ENCODE measurements at regions not wholly inside any gene's neighbourhood (a gene's known extent, or its start where the extent isn't known, plus 50 kb on each side); places are given as distances from the start of the nearest gene placed in this dataset.

GRCh38 chr3:117752984-117753717, 1043.6 kb downstream of the TUSC7 start:
- peaks cover 7% of the 10 kb centered on the region for H3K27me3 Mint-ChIP-seq

GRCh38 chr3:117754058-117754457, 1044.5 kb downstream of the TUSC7 start:
- H3K4me1 Mint-ChIP-seq (ENCODE audit: unreplicated experiment) = peaks cover 17% of the 10 kb centered on the region
- H3K9me3 Mint-ChIP-seq = peaks cover 3% of the 10 kb centered on the region
- no peak overlapping the region for H3K4me3 Mint-ChIP-seq
- H3K27ac Mint-ChIP-seq = no peak overlapping the region
- peaks cover 11% of the 10 kb centered on the region for H3K27me3 Mint-ChIP-seq
- no peak for TF ChIP-seq CTCF (conservative IDR thresholded peaks at IDR 0.05)
- no peaks in the 10 kb centered on the region for H3K36me3 Mint-ChIP-seq
- no peak for DNase-seq (ENCODE audit: extremely low spot score, unreplicated experiment)

More at GRCh38 chr3:117752984-117753717, 1043.6 kb downstream of the TUSC7 start:
- TF ChIP-seq CTCF (conservative IDR thresholded peaks at IDR 0.05) = no peak
- no peak for DNase-seq (ENCODE audit: extremely low spot score, unreplicated experiment)
- peak overlapping the region; percentile 40 for H3K4me3 Mint-ChIP-seq
- H3K9me3 Mint-ChIP-seq = no peaks in the 10 kb centered on the region
- peaks cover 17% of the 10 kb centered on the region for H3K4me1 Mint-ChIP-seq (ENCODE audit: unreplicated experiment)
- no peak overlapping the region for H3K27ac Mint-ChIP-seq
- H3K36me3 Mint-ChIP-seq = no peaks in the 10 kb centered on the region

GRCh38 chr3:117754841-117755240, 1045.3 kb downstream of the TUSC7 start:
- Mint-ChIP-seq H3K4me1 (ENCODE audit: unreplicated experiment) (peaks cover 17% of the 10 kb centered on the region), H3K27me3 (peaks cover 11% of the 10 kb centered on the region), H3K27ac (no peak overlapping the region), H3K4me3 (no peak overlapping the region), H3K36me3 (no peaks in the 10 kb centered on the region), H3K9me3 (peaks cover 3% of the 10 kb centered on the region)
- DNase-seq (ENCODE audit: extremely low spot score, unreplicated experiment) = no peak
- TF ChIP-seq CTCF (conservative IDR thresholded peaks at IDR 0.05) = no peak

GRCh38 chr3:117756563-117756962, 1047.0 kb downstream of the TUSC7 start:
- H3K27ac Mint-ChIP-seq = no peak overlapping the region
- peaks cover 11% of the 10 kb centered on the region for H3K27me3 Mint-ChIP-seq
- peaks cover 3% of the 10 kb centered on the region for H3K9me3 Mint-ChIP-seq
- DNase-seq (ENCODE audit: extremely low spot score, unreplicated experiment) = no peak
- peaks cover 24% of the 10 kb centered on the region for H3K4me1 Mint-ChIP-seq (ENCODE audit: unreplicated experiment)
- no peak for TF ChIP-seq CTCF (conservative IDR thresholded peaks at IDR 0.05)
- H3K4me3 Mint-ChIP-seq = no peak overlapping the region
- no peaks in the 10 kb centered on the region for H3K36me3 Mint-ChIP-seq

GRCh38 chr3:117761703-117762620, 1052.4 kb downstream of the TUSC7 start:
- TF ChIP-seq CTCF (conservative IDR thresholded peaks at IDR 0.05) = no peak
- Mint-ChIP-seq H3K36me3 (no peaks in the 10 kb centered on the region), H3K27me3 (peaks cover 15% of the 10 kb centered on the region), H3K4me1 (ENCODE audit: unreplicated experiment) (peaks cover 25% of the 10 kb centered on the region), H3K9me3 (peaks cover 8% of the 10 kb centered on the region), H3K27ac (peak overlapping the region; percentile 1), H3K4me3 (peak overlapping the region; percentile 18)
- DNase-seq (ENCODE audit: extremely low spot score, unreplicated experiment) = no peak

Data from type B pancreatic cell (in vitro differentiated cells).